AG20443 (cell line): ENCODE measurements at regions not wholly inside any gene's neighbourhood (a gene's known extent, or its start where the extent isn't known, plus 50 kb on each side); places are given as distances from the start of the nearest gene placed in this dataset.

Source experiments
- DNase-seq: peaks from one replicate; pipeline ENCODE4 v3.0.0; 2012; ENCODE audit warnings: low spot score, mixed read lengths

DNA sequence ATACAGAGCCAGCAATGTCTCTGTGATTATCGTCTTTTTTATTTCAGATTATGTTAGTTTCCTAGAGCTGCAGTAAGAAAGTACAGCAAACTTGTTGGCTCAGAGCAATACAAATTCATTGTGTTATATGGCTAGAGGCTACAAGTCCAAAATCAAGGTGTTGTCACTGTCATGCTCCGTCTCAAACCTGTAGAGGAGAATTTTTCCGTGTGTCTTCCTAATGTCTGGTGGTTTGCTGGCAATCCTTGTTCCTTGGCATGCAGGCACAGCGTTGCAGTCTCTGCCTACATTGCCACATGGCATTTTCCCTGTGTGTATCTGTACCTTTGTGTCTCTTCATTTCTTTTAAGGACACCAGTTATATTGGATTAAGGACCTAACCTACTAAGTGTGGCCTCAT is 244.4 kb downstream of the LRRIQ3 start:
- no peak for DNase-seq

- DNase-seq, result no peak
These were observed 244.8 kb downstream of the LRRIQ3 start for GRCh38 chr1:73953186-73953585.

DNA sequence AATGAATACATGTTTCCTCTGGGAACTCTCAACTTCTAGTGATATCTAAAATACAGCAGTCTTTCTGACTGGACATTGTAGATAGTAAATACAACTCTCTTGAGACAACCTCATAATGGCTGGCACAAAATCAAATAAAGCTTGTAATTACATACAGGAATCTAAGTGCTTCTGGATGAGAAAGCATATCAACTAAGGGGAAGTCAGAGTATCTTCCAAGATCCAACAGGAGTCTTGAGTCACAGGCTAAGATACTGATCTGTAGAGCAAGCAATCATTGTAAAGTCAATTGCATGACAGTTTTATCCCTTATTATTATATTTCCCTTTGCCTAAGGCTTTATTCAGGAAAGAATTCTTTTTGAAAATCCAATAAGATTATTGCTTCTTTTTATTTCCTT is 249.9 kb downstream of the LRRIQ3 start:
- no peak for DNase-seq

DNA sequence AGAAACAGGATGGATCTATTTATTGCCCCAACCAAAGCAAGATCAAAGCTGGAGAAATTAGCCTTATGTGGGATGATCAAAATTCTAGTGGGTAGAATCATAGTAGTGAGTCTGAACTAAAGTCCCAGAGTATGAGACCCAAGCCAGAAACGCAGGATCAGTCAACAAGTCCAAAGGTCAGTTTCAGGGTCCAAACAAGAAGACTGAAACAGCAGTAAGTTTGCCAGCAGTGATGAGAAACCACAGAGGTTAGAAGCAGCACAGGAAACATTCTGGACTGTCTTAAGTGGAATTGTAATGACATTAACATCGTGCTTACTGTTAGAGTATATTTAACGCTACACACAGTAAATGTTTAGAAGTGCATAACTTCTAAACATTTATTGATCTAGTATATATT is 251.0 kb downstream of the LRRIQ3 start:
- no peak for DNase-seq

GRCh38 chr1:73943270-73943669 is 254.7 kb downstream of the LRRIQ3 start:
- no peak for DNase-seq

GRCh38 chr1:73930293-73930692 is 267.7 kb downstream of the LRRIQ3 start:
- no peak for DNase-seq

DNA sequence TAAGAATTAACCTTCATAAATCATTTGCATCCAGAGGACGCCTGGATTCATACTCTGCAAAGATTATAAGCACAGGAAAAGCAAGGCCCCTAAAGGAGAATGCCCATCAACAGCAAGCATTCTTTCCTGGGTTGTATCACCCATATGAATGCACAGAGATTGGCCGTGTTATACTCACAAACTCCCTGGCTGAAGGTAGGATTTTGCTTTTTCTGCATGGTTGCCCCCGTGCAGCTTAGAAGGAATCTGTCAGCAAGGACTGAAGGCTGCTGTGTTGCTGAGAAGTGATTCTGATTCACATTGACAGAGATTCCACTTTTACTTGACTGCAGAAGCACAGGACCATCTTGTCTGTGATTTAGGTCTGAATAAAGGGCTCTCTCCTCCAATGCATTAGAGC is 283.0 kb downstream of the LRRIQ3 start:
- no peak for DNase-seq

GRCh38 chr1:73913025-73913424 is 285.0 kb downstream of the LRRIQ3 start:
- DNase-seq, result no peak

GRCh38 chr1:73911849-73912248 is 286.1 kb downstream of the LRRIQ3 start:
- no peak for DNase-seq

DNA sequence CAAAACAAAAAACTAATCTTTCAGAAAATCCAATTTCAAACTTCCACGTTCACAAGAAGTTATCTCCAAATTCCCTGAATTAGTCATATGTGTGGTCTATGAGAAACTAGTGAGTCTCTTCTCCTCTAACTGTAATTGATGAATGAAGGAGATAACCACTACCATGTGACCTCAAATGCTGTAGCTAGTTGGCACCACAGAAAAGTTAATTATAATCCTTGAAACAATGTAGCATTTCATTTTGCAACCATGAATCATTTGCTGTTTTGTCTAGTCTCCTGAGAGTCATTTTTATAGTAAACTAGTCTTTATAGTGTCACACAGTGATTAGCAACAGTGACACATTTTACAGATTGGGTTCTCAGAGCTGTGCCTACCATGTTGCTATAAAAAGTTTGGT is 287.5 kb downstream of the LRRIQ3 start:
- DNase-seq, result peak; percentile 11

- DNase-seq, result no peak
These were observed 287.9 kb downstream of the LRRIQ3 start for GRCh38 chr1:73910062-73910461.

GRCh38 chr1:73909043-73909562 is 288.9 kb downstream of the LRRIQ3 start:
- DNase-seq, result no peak

DNA sequence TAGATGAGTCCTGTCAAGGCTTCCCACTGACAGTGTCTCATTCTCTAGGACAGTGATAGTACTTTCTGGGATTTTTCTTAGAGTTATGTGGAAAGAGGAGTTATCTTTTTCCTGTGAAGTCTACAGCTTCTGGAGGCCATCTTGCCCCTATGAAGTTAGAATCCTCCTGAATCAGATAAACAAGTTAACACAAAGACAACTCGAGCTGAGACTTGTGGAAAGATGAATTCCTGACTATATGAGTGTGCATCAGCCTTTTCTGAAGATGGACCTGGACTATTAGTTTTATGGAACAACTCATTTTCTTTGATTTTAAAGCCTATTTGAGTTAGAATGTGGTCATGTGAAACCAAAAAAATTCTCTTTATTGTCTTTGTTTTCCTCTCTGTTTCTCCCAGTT is 290.9 kb downstream of the LRRIQ3 start:
- DNase-seq, result no peak

DNA sequence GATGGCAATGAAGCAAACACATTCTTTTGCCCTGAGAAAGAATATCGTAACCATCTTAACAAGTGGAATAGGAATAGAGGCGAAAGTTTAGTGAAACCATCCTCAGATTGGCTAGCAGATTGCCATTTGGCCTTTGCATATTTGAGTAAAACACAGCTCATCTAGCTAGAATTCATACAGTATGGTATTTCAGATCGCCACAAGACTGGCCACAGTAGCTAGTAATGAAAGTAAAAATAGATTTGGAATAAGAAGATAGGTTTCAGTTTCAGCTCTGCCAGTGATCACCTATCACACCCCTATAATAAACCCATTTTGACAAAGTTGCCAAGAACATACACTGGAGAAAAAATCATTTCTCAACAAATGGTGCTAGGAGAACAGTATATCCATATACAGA is 294.9 kb downstream of the LRRIQ3 start:
- DNase-seq, result no peak

- no peak for DNase-seq
These were observed 296.2 kb downstream of the LRRIQ3 start for GRCh38 chr1:73901738-73902137.

GRCh38 chr1:73899311-73899710 is 298.7 kb downstream of the LRRIQ3 start:
- DNase-seq, result no peak

DNA sequence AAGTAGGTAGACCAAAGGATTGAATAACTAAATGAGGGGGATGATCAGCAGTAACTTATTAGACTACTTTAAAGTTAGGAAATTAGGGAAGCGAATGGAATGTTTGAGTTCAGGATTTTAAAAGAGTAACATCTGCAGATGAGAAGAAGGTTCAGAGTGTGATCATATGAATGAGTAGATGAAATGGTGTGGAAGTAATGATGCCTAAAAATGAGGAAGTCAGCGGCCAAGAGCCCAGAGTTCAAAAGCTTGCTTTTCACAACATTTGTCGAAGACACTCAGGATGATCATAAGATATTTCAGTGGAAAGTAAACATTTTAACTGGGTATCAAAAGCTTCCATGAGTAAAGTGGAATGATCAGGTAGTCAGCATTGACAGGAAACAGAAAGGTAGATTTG is 299.4 kb downstream of the LRRIQ3 start:
- DNase-seq, result no peak

DNA sequence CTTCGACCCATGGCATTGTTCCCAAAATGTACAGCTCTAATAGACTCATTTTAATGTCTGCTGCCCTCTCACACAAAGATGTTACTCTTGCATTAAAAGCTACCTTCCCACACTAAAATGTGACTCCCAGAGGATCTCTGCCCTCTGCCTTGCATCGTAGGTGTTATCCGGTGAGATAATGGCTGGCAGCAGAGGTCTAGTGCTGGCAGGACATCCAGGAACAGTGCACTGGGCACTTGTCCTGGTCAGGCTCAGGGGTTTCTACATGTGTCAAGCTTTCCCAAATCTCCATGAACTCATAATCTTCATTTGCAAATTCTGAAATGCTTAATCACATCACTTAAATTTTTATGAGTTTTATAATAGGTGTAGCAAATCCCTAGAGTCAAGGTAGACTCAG is 310.6 kb downstream of the LRRIQ3 start:
- no peak for DNase-seq

- no peak for DNase-seq
These were observed 311.3 kb downstream of the LRRIQ3 start for GRCh38 chr1:73886716-73887115.

GRCh38 chr1:73874806-73875205 is 323.2 kb downstream of the LRRIQ3 start:
- no peak for DNase-seq

GRCh38 chr1:73868810-73869336 is 329.1 kb downstream of the LRRIQ3 start:
- no peak for DNase-seq

DNA sequence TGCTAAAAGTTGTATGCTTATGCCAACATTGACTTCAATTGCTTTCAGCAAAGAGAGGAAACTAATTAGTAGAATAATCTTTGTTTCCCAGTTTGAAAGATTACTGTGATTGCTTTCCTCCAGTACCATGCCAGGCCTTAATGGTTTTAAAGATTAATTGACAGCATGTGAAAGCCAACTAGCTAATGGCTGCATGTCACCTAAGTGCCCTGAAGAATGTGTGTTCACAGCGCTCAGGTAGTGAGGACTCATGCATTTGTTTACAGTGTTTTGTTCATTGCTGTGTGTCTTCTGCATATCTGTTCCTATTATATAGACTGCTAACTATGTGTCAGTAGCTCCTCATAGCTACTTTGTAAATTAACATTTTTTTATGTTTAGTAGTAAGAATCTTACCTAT is 335.6 kb downstream of the LRRIQ3 start:
- no peak for DNase-seq

- no peak for DNase-seq
These were observed 337.5 kb downstream of the LRRIQ3 start for GRCh38 chr1:73860421-73860950.

DNA sequence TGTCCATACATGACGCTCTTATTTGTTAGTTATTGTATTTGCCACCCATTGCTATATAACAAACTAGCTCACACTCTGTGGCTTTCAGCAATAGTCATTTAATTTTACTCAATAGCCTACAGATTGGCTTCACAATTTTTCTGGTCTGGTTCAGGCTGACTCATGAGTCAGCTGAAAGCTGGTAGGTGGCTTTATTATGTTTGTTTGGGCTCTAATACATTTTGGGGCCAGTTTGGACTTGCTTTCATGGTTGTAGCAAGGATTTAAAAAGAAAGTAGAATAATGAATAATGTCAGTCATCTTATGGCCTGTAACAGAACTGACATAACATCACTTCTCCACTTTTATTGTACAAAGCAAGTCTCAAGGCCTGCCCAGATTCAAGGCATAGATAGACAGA is 338.7 kb downstream of the LRRIQ3 start:
- no peak for DNase-seq
